BE2C (cell line): ENCODE measurements at regions not wholly inside any gene's neighbourhood (a gene's known extent, or its start where the extent isn't known, plus 50 kb on each side); places are given as distances from the start of the nearest gene placed in this dataset.
"Not testable (repeated sequence)": the region's sequence is repeated elsewhere in the genome, so short reads cannot be mapped to it uniquely, and the experiment has no call there.

ENCODE experiments used
- DNase-seq: peaks from one replicate; pipeline ENCODE4 v3.0.0-alpha.2; 2020
- H3K27me3 ChIP-seq: fragments of 250-450 bp; sonication (Bioruptor Pico); 2 replicates; pipeline ENCODE4 v1.5.1; 2020; ENCODE audit warnings: mild to moderate bottlenecking
- H3K36me3 ChIP-seq: fragments of 250-450 bp; sonication (Bioruptor Pico); 2 replicates; pipeline ENCODE4 v1.5.1; 2020; ENCODE audit warnings: mild to moderate bottlenecking
- H3K4me1 ChIP-seq: fragments of 250-450 bp; sonication (Bioruptor Pico); 2 replicates; pipeline ENCODE4 v1.5.1; 2020
- H3K4me3 ChIP-seq: 2 replicates; pipeline ENCODE4 v1.5.1; 2011; ENCODE audit warnings: low read depth, low read length
- H3K9me3 ChIP-seq: fragments of 250-450 bp; sonication (Bioruptor Pico); 2 replicates; pipeline ENCODE4 v1.5.1; 2020
- TF ChIP-seq, protein P1 (sequence below): IDR thresholded peaks from 2 replicates; pipeline ENCODE4 v1.5.1; 2012; ENCODE audit warnings: mild to moderate bottlenecking, low read depth, low read length

- Histone ChIP-seq H3K36me3 (no peaks in the 10 kb centered on the region), H3K4me3 (no peak overlapping the region), H3K27me3 (no peaks in the 10 kb centered on the region), H3K9me3 (no peaks in the 10 kb centered on the region; the same call in 1 of the 2 replicates), H3K4me1 (no peaks in the 10 kb centered on the region)
- no peak for DNase-seq
- TF ChIP-seq, protein P1, sequence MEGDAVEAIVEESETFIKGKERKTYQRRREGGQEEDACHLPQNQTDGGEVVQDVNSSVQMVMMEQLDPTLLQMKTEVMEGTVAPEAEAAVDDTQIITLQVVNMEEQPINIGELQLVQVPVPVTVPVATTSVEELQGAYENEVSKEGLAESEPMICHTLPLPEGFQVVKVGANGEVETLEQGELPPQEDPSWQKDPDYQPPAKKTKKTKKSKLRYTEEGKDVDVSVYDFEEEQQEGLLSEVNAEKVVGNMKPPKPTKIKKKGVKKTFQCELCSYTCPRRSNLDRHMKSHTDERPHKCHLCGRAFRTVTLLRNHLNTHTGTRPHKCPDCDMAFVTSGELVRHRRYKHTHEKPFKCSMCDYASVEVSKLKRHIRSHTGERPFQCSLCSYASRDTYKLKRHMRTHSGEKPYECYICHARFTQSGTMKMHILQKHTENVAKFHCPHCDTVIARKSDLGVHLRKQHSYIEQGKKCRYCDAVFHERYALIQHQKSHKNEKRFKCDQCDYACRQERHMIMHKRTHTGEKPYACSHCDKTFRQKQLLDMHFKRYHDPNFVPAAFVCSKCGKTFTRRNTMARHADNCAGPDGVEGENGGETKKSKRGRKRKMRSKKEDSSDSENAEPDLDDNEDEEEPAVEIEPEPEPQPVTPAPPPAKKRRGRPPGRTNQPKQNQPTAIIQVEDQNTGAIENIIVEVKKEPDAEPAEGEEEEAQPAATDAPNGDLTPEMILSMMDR: no peak
Observed at GRCh38 chr17:71615820-71616219, 505.0 kb upstream of the SOX9 start.

GRCh38 chr17:71617767-71618166, 503.1 kb upstream of the SOX9 start:
- not testable (repeated sequence) for H3K36me3 ChIP-seq, H3K4me3 ChIP-seq, DNase-seq, H3K4me1 ChIP-seq, H3K9me3 ChIP-seq, H3K27me3 ChIP-seq

- TF ChIP-seq, protein P1: no peak
- H3K27me3 ChIP-seq: no peaks in the 10 kb centered on the region
- DNase-seq: no peak
Observed at GRCh38 chr17:71625330-71625729, 495.5 kb upstream of the SOX9 start.

GRCh38 chr17:71628306-71628705, 492.5 kb upstream of the SOX9 start:
- peak; percentile 16 for DNase-seq
- Histone ChIP-seq H3K4me3 (no peak overlapping the region), H3K36me3 (no peaks in the 10 kb centered on the region), H3K4me1 (no peaks in the 10 kb centered on the region; the same call in 1 of the 2 replicates), H3K9me3 (no peaks in the 10 kb centered on the region), H3K27me3 (no peaks in the 10 kb centered on the region)
- TF ChIP-seq, protein P1: no peak

More at GRCh38 chr17:71625330-71625729, 495.5 kb upstream of the SOX9 start:
- H3K9me3 ChIP-seq: no peaks in the 10 kb centered on the region
- H3K4me1 ChIP-seq: no peaks in the 10 kb centered on the region; the same call in 1 of the 2 replicates
- no peak overlapping the region for H3K4me3 ChIP-seq
- no peaks in the 10 kb centered on the region for H3K36me3 ChIP-seq

DNA sequence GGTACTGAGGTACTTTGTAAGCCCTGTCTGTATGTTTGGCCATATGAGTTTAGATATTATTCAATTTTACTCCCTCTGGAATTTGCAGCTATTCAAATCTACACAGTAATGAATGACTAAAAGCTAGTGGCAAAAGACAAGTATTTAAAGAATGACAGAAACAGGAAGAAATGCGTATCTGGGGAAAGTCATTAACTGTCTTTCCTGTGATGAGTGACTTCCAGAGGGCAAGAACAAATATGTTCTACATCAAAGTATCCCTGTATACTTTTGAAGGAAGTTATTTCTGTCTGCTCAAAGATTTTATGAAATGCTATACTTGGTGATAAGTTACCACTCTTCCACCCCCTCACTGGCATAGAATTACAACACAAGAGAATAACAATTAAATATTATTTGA, 489.3 kb upstream of the SOX9 start:
- no peaks in the 10 kb centered on the region for H3K27me3 ChIP-seq
- no peaks in the 10 kb centered on the region for H3K9me3 ChIP-seq
- no peak overlapping the region for H3K4me3 ChIP-seq
- H3K4me1 ChIP-seq: no peaks in the 10 kb centered on the region; the same call in 1 of the 2 replicates
- TF ChIP-seq, protein P1: no peak
- no peak for DNase-seq
- no peaks in the 10 kb centered on the region for H3K36me3 ChIP-seq

DNA sequence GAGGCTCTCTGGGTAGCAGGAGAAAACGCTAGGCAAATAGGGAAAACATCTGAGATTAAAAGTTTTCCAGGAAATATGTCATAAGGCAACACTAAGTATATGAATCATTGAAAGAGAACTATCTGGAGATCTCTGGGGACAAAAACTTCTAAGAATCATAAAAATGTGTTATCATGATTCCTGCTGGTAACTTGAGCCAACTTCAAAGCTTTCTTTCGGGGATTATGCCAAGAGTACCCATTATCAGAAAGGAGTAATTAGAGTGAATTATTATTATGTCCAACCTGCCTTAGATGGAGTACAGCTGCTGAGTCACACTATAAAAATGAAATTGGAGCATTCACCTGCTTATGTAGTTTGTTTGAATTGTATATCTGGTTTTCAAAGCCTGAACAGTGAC, 488.5 kb upstream of the SOX9 start:
- Histone ChIP-seq H3K9me3 (no peaks in the 10 kb centered on the region), H3K4me1 (no peaks in the 10 kb centered on the region; the same call in 1 of the 2 replicates), H3K27me3 (no peaks in the 10 kb centered on the region), H3K4me3 (no peak overlapping the region), H3K36me3 (no peaks in the 10 kb centered on the region)
- TF ChIP-seq, protein P1: no peak
- no peak for DNase-seq

DNA sequence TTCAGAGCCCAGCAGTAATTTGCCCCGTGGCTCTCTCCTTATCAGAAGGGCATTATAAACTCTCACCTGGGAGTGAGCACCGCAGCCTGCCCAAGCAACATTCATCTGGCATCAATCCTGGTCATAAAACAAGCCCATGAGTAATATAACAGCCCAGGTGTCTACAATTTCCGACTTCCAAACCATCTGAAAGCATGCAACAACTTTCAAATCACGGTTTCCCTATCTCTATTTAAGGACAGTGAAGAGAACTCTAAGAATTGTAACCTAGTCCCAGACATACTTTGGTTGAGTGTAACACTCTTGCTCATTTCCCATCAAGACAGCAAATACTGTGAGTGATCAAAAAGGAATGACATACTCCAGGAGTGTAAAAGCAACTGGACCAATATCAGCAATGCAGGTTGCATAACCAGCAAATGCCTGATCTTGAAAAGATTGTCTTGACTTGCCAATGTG, 487.4 kb upstream of the SOX9 start:
- no peaks in the 10 kb centered on the region for H3K36me3 ChIP-seq
- TF ChIP-seq, protein P1: no peak
- DNase-seq: no peak
- H3K27me3 ChIP-seq: no peaks in the 10 kb centered on the region
- H3K4me1 ChIP-seq: no peaks in the 10 kb centered on the region; the same call in 1 of the 2 replicates
- H3K4me3 ChIP-seq: no peak overlapping the region
- no peaks in the 10 kb centered on the region for H3K9me3 ChIP-seq
